GM21717 (cell line): ENCODE measurements at regions not wholly inside any gene's neighbourhood (a gene's known extent, or its start where the extent isn't known, plus 50 kb on each side); places are given as distances from the start of the nearest gene placed in this dataset.
"Not testable (repeated sequence)": the region's sequence is repeated elsewhere in the genome, so short reads cannot be mapped to it uniquely, and the experiment has no call there.

Source experiments
- ATAC-seq: cut with Tn5 transposase; IDR thresholded peaks from one replicate; pipeline ENCODE4 v1.9.1; 2021; ENCODE audit warnings: mild to moderate bottlenecking, moderate library complexity; ENCODE audit not compliant: unreplicated experiment

DNA sequence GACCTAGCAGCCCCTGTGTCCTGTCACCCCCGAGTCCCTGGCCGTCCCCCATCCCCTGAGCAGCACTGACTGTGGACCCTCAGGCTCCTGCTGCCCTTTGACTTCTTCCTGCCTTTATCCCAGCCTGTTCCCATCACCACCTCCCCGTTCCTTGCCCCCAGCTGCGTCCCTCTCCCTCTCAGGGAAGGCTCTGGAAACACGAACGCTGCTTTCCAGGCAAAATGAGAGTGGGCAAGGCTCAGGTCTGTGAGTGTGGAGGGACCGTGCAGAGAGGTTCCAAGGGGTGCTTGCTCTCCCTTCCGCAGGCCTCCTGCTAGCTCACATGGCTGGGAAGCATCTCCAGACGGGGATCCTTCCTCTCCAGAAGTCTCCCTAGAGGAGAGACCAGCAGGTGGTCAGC, 501.8 kb upstream of the SALL3 start:
- no peak for ATAC-seq

DNA sequence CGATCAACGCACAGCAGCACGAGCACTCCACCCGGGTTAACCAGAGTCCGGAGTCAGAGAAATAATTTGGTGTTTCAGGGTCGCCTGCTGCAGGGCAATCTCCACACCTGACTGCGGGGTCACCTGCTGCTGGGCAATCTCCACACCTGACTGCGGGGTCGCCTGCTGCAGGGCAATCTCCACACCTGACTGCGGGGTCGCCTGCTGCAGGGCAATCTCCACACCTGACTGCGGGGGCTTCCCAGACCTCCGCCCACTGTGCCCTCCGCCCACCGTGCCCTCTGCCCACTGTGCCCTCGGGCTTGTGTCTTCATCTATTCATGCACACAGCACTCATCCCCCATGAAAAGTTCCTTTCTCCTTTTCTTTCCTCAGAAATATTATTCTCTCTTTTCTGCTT, 500.2 kb upstream of the SALL3 start:
- no peak for ATAC-seq

DNA sequence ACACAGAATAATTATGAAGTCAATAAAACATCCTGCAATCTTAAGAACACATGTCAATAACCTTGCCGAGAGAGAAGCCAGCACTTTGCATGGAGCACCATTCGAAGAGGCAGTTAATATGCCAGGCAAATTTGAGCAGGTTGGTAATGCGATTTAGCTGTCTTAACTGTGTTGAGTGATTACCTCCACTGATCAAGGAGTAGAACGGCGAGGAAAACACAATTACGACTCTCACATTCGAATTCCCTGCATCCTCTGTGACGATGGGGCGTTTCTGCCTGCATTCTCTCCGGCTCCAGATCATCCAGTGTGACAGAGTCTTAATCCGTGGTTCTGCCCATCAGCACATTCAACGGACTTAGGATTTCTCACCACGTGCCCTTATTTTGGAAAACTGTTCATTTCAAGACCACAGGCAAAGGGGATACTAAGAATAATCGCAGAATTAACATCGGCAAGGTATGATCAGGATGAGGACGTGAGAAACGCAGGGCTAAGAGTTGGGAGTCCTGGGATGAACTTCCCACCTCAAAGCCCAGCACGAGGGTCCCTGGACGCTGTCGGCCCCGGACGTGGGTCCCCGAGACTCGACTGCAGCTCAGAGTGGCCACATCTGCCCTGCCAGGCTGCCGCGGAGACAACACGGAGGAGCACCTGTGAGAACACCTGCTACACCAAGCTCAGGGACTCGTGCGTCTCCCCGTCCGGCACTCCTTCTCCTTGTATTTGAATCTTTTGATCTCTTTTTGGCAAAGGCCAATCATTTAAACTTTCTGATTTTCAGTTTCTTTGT, 499.2 kb upstream of the SALL3 start:
- no peak for ATAC-seq

DNA sequence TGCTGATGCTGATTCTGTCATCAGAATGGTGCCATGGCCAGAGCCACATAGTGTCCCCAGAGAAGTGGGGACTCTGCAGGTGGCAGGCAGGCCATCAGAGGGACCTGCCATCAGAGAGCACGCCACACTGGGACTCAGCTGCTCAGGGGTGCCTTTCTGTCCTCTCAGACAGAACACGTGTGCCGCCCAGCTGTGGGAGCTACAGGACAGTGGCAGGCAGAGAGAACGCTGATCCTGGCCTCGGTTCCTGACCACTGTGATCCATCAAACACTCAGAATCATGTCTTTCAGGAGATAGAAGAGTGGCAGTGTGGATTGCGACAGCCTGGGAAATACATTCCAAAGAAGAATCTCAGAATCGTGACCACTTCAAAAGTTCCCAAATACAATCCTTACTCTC, 497.2 kb upstream of the SALL3 start:
- no peak for ATAC-seq

DNA sequence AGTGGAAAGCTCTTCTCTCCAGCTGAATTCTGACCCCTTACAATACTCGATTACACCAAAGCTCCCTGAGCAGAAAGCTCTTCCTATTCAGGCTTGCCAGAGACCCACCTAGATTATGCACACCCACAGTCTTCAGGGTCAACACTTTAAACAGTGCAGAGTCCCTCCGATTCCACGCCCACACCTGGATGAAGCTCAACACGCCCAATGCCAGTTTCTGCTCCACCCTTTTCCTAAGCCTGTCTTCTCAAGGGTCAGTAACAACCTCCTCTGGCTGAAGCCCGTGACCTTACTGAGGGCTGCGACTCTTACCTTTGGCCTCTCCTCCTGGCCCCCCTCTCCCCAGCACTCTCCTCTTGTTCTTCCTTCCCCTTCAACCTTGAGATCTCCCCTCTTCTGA, 492.0 kb upstream of the SALL3 start:
- no peak for ATAC-seq

DNA sequence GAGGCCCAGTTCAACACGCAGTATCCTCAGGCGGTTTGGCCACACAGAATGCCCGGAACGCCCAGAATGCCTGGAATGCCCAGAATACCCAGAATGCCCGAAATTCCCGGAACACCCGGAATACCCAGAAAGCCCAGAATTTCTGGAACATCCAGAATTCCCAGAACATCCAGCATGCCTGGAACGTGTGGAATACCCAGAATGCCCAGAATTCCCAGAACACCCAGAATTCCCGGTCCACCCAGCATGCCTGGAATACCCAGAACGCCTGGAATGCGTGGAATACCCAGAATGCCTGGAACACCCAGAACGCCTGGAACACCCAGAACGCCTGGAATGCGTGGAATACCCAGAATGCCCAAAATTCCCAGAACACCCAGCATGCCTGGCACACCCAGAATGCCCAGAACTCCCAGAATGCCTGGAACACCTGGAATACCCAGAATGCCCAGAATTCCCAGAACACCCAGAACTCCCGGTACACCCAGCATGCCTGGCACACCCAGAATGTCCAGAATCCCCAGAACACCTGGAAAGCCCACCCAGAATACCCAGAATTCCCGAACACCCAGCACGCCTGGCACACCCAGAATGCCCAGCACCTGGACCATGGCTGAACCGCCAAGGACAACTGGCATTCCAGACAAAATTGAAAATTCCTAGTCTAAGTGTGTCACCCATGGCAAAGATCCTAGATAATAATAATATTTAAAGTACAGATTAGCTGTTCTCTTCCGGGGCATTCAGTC, 487.4 kb upstream of the SALL3 start:
- ATAC-seq, result no peak

DNA sequence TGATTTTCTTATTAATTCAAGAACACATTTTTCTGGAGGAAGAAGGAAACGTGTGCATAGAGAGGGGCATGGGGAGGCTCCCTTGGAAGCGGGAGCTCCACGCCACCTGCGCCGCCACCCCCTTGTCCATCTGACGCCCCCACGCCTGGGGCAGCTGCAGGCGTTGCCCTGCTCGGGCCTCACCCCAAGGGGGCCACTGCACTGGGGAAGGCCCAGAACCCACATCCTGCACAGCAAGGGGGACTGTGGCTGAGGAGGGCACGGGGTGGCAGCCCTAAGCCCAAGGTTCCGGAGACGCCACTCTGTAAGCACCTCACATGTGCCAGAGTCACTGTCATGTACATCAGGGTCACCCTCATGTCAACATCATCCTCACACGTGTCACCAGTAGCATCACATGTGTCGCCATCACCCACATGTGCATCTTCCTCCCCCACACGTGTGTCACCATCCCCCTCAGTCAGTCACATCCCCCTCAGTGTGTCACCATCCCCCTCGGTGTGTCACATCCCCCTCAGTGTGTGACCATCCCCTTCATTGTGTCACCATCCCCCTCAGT, 486.7 kb upstream of the SALL3 start:
- ATAC-seq, result no peak

DNA sequence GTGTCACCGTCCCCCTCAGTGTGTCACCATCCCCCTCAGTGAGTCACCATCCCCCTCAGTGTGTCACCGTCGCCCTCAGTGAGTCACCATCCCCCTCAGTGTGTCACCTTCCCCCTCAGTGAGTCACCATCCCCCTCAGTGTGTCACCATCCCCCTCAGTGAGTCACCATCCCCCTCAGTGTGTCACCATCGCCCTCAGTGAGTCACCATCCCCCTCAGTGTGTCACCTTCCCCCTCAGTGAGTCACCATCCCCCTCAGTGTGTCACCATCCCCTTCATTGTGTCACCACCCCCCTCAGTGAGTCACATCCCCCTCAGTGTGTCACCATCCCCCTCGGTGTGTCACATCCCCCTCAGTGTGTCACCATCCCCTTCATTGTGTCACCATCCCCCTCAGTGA, 486.1 kb upstream of the SALL3 start:
- not testable (repeated sequence) for ATAC-seq

DNA sequence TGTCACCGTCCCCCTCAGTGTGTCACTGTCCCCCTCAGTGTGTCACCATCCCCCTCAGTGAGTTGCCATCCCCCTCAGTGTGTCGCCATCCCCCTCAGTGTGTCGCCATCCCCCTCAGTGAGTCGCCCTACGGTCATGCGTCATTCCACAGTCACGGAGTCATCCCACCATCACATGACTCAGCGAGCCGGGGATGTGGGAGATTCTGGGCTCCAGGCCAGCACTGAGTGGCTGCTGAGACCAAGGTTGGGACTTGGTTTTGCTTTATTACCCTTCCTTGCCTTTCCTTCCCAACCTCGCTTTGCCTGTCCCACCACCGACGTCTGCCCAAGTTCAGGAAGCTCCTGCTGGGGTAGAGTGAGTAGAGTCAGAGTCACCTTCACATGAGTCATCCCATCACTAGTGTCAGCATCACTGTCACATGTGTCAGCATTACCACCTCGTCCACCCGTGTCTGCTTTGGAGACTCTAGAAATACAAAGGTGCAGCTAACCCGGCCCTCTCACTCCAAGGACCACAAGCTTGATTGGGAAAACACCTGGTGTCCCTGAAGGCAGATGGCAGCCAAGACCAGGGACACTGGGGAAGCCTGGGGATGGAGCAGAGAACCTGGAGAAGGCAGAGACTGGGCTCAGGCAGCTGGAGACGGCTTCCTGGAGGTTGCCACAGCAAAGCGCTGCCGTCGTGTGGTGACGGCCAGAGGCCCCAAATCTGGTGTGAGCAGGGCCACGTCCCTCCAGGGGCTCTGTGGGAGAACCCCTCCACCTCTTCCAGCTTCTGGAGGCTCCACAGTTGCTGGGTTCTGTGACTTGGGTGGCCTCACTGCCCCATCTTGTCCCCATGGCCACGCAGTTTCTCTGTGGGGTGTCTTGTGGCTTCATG, 485.2 kb upstream of the SALL3 start:
- no peak for ATAC-seq

DNA sequence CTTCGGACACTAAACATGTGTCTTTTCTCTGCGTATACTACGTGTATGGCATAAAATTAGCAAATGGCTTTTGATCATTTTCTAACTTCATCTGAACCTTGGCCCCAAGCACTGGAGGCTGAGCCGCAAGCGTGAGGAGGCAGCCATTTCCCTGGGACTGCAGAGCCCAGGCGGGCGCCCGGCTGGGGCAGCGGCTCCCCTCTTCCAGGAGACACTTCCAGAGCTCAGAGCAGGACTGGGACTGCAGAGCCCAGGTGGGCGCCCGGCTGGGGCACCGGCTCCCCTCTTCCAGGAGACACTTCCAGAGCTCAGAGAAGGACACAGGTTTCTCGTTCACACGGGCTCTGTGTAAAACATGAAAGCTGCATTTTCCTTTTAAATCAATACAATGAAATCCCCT, 484.1 kb upstream of the SALL3 start:
- ATAC-seq, result no peak

DNA sequence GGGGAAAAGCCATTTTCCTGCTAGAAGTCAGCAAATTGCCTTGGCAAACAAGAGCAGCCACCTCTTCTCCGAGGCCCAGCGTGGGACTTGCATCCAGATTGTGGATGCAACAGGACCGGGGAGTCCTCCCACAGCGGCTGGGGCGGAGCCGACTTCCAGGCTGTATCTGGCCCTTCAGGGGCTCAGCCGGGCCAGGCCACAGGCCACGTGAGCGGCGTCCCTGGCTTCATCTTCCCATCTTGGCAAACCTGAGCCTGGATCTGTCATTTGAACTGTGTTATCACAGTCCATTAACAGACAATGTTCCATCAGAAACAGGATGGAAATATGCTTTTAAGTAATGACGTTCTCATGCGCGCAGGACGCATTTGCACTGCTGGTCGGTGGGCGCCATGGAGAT, 483.5 kb upstream of the SALL3 start:
- no peak for ATAC-seq

DNA sequence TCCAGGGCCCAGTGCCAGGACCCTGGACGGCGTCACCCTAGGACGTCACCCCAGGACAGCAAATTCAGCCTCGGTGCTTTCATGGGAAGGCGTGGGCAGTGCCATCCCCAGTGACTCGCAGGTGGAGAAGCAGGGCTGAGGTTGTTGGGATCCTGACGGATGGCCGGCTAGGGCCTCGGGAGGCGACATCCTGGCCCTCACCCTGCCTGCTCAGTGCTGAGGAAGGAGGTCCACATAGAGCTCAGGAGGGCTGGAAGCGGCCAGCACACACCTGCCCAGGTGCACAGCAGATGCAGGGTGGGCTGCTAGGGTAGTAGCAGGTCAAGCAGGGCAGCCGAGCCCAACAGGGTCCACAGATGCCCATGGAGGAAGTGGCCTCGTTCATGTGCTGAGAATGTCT, 482.0 kb upstream of the SALL3 start:
- no peak for ATAC-seq

DNA sequence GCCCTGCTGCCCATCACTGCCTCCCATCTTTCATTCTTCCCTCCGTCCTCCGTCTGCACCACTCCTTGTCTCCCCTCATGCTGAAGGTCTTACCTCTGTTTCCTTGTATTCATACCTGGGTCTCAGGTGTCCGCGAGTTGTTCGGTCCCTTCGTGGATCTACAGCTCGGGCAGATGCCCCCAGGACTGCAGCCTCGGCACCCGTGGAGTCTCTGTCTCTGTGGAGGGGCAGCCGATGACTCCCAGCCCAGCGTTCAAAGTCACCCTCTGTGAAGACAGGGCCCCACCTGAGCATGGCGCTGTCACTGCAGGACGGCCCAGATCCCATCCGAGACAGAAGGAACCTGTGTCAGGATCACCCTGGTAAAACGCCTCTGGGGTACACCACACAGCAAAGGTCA, 480.0 kb upstream of the SALL3 start:
- ATAC-seq, result no peak

DNA sequence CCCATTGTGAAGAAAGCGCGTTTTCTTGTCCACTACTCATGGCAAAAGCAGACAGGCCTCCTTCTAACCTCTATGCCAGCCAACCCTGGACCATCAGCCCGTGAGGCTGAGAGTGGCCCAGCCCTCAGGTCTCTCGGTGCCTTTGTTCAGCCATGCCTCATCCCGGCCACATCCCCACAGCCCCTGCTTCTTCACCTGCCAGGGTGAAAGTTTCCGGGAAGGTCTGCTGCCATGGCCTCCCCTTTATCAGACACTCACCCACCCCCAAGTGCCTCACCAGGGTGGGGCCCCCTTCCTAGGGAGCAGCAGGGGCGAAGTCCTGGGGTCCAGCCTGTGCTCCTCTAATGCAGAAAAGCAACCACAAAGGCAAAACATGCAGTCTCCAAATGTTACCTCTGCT, 478.4 kb upstream of the SALL3 start:
- ATAC-seq, result no peak

DNA sequence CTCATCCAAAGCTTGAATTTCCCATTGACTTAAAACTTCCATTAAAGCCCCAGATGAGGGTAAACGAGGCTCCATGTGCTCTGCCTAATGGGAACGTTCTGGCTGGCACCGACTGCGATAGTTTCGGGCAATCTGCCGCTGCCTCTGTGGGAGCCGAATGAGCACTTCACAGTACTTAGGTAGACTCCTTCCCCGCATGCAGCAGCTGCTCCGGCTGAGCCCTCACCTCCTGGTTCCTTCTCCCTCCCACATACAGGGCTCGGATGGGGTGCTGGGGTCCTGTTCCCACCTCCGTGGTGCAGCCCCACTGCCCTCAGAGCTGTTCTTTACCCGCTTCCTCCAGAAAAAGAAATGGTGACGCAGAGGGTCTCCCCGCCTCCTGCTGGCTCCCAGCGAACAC, 476.5 kb upstream of the SALL3 start:
- no peak for ATAC-seq

DNA sequence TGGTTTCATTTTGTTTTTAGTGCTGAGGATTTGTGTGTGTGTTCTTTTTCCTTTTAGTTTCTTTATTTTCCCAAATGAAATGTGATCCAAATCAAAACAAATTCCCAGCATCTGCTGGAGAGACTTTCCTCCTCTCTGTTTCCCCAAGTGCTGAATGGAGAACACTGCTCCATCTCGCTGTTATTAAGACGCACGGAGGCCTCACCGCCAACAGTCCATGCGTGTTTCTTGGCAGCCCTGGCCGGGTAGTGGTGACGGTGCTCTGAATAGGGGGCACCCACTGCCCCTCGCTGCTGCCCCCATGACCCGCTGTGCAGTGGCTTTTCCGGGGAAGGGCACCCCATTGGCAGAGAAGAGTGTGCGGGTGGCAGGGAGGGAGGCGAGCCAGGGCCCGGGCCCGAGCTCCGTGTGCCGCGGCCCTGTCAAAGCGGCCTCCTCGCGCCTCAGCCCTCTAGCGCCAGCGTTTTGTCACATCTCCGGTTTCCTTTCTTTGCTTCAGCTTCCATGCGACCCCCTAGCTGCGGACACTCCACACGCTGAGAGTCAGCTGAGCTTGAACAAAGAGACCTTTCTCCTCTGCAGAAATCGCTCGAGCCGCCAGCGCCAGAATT, 473.7 kb upstream of the SALL3 start:
- ATAC-seq, result no peak

DNA sequence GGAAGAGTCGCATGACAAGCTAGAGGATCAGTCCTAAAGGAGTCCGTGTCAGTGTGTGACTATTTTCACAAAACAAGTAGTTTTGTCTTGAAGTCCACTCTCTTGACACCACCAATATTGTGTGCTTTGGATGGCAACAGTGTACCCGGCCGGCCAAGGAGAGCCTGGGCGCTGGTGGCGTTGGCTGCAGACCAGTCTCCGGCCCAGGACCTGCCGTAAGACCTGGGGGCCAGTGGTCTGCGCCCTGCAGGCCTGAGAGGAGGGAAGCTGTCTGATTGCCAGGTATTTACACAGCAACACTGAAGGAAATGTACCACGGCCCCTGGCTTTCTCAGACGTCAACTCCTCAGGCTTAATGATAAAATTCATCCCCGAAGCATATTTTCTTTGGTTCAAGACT, 472.4 kb upstream of the SALL3 start:
- ATAC-seq, result no peak

DNA sequence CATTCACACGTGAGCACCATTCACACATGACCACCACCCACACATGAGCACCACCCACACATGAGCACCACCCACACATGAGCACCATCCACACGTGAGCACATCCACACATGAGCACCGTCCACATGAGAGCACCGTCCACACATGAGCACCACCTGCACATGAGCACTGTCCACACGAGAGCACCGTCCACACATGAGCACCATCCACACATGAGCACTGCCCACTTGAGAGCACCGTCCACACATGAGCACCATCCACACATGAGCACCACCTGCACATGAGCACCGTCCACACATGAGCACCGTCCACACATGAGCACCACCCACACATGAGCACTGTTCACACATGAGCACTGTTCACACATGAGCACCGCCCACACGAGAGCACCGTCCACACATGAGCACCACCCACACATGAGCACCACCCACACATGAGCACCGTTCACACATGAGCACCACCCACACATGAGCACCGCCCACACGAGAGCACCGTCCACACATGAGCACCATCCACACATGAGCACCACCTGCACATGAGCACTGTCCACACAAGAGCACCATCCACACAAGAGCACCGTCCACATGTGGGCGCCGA, 471.3 kb upstream of the SALL3 start:
- ATAC-seq, result not testable (repeated sequence)

DNA sequence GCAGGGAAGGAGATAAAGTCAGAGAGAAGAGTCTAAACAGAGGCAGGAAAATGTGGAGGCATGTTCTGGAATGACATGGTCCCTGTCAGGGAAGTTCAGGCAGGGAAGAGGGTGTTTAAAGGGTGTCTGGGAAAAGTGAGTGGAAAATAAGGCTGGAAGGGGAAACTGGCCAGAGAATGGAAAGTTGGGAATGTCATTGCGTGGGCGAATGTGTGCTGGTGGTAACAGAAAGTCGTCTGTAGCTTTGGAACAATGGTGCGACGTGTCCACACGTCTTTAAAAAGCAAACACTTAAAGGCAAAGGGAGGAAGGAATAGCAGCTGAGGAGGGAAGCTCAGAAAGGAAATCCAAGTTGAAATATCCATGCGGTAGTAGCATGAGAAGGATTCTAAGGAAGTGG, 469.5 kb upstream of the SALL3 start:
- no peak for ATAC-seq

DNA sequence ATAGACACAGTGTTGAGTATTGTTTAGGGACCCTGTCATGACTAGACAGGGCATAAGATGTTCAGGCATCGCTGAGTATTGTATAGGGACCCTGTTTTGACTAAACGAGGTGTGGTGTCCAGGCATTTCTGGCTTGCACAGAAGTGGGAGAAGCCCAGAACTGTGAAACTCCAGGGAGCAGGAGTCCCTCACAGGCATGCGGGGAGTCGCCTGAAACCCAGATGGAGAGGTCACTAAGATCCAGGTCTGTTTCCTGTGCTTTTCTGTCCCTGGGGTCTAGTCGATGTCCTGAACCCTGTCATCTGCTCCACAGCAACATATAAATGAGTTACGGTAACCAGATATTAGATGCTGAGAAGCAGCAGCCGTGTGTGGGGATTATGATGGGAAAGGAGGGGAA, 469.0 kb upstream of the SALL3 start:
- no peak for ATAC-seq
